NCI-H345 treated with DMSO at 0.1 percent for 48 hours (cell line): ENCODE measurements at regions not wholly inside any gene's neighbourhood (a gene's known extent, or its start where the extent isn't known, plus 50 kb on each side); places are given as distances from the start of the nearest gene placed in this dataset.

Experiments used
- DNase-seq: peaks from one replicate; lab custom pipeline; 2025; ENCODE audit not compliant: unreplicated experiment; lab: John Stamatoyannopoulos, UW

GRCh38 chr14:65278589-65278988 lies 133.9 kb upstream of the FUT8 start:
- DNase-seq = no peak

DNA sequence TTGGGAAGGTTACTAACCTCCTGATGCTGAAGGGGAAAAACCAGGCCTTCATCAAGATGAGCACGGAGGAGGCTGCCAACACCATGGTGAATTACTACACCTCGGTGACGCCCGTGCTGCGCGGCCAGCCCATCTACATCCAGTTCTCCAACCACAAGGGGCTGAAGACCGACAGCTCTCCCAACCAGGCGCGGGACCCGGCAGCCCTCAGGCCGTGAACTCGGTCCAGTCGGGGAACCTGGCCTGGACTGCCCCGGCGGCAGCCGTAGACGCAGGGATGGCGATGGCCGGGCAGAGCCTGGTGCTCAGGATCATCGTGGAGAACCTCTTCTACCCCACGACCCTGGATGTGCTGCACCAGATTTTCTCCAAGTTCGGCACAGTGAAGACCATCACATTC lies 133.0 kb upstream of the FUT8 start:
- no peak for DNase-seq

DNA sequence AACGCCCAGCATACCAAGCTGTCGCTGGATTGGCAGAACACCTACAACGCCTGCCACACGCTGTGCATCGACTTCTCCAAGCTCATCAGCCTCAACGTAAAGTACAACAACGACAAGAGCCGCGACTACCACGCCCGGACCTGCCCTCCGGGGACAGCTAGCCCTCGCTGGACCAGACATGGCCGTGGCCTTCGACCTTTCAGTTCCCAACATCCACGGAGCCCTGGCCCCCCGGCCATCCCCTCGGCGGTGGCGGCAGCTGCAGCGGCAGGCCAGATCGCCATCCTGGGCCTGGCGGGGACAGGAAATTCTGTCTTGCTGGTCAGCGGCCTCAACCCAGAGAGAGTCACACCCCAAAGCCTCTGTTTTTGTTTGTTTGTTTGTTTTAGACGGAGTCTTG lies 132.6 kb upstream of the FUT8 start:
- no peak for DNase-seq

GRCh38 chr14:65280653-65281052 lies 131.9 kb upstream of the FUT8 start:
- no peak for DNase-seq

- DNase-seq = no peak
These were observed 130.3 kb upstream of the FUT8 start for GRCh38 chr14:65281991-65282895.

DNA sequence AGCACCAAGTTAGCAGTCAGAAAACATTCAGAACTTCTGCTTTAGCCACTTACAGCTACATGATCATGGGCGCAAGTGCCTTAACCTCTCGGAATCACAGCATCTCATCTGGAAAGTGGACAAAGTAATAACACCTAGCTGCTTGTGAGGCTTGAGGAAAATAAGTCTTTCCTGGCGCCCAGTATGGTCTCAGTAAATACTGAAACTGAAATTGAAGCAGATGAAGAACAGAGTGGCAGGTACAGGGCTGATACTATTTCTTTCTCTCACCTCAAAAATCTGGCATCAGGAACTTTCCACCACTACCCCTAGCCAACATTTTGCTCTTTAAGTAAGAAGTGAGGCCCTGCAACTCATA lies 129.7 kb upstream of the FUT8 start:
- DNase-seq = no peak

DNA sequence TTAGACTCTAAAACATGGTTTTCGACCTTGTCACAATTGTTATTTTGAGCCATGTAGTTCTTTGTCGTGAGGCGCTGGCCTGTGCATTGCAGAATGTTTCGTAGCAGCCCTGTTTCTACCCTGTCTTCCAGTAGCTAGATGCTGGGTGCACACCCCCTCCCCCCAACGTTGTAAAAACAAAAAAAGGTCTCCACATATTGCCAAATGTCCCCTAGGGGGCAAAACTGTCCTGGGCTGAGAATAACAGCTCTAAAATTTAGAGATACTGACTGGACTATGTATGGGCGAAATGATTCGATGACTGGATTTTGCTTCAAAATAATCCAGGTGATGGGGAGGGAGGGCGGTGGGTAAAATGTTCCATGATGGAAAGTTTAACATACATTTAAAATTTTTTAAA lies 126.1 kb upstream of the FUT8 start:
- DNase-seq = no peak

GRCh38 chr14:65287264-65288131 lies 125.0 kb upstream of the FUT8 start:
- no peak for DNase-seq

DNA sequence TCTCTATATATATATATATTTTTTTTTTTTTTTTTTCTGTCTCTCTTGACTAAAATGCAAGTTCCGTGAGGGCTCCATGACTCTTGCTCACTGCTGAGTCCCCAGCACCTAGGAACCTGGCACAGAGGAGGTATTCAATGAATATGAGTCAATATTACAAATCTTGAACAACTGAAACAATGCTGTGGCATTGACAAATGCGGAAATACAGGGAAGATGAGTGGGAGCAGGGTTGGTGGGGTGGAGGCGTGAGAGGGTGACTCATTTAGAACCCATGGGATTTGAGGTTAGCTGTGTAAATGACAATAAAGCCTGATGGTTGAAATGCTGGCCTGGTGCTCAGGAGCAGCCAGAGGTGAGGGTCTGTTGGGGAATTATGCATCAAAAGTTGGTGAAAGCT lies 121.7 kb upstream of the FUT8 start:
- no peak for DNase-seq

- DNase-seq = no peak
These were observed 121.0 kb upstream of the FUT8 start for GRCh38 chr14:65291531-65291930.

DNA sequence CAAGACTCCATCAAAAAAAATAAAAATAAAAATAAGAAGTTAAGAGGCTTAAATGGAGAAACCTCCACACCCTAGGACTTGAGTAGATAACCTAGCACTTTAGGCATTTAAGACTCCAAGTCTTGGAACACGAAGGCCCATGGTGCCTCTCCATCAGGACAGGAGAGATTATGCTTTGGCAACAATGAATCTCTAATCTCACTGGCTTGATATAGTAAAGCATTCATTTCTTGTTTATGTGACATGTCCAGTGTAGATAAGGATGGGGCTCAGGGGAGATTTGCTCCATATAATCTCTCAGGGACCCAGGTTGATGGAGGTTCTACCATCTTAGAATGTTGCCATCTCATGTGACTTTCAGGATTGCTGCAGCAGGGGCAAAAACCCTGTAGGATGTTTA lies 117.7 kb upstream of the FUT8 start:
- no peak for DNase-seq

DNA sequence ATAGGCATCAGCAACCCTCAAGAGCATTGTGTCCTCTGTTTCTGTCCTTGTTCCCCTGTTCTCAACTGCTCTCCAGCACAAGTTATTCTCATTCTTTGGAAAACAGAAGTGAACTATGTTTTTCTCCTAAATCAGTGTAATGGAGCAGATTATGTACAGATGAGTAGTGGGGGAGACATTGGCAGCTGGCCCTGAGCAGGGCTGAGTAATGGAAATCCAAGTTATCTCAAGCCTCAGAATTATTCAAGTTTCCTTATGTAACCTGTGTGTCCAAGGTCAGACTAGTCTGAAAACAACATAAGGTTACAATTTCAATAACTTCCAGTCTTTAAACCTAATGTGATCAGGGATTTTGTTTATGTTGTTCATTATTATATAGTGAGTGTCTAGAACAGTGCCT lies 116.1 kb upstream of the FUT8 start:
- DNase-seq = no peak

DNA sequence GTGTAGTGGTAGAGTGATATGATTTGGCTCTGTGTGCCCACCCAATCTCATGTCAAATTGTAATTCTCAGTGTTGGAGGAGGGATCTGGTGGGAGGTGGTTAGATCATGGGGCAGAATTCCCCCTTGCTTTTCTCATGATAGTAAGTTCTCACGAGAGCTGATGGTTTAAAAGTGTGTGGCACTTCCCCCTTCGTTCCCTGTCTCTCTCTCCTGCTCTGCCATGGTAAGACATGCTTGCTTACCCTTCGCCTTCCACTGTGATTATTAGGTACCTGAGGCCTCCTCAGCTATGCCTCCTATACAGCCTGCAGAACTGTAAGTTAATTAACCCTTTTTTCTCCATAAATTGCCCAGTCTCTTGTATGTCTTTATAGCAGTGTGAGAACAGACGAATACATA lies 115.7 kb upstream of the FUT8 start:
- no peak for DNase-seq

- DNase-seq = no peak
These were observed 114.8 kb upstream of the FUT8 start for GRCh38 chr14:65297744-65298143.

DNA sequence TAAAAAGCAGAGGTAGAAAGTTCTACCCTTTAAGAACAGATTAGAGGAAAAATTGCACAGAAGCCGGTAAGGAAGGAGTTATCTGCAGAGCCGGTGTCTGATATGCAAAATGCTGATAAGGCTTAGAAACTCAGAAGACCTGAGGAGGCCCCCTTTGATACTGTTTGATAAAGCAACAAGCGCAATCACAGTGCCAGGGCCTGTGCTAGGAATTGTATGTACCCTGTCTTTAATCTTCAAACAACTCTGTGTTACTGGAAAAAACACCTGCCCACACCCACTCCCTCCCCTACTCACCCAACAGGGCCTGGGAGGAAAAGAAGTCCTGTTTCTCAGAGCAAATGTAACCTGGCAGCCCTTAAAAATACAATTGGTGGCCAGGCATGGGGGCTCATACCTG lies 112.7 kb upstream of the FUT8 start:
- no peak for DNase-seq

DNA sequence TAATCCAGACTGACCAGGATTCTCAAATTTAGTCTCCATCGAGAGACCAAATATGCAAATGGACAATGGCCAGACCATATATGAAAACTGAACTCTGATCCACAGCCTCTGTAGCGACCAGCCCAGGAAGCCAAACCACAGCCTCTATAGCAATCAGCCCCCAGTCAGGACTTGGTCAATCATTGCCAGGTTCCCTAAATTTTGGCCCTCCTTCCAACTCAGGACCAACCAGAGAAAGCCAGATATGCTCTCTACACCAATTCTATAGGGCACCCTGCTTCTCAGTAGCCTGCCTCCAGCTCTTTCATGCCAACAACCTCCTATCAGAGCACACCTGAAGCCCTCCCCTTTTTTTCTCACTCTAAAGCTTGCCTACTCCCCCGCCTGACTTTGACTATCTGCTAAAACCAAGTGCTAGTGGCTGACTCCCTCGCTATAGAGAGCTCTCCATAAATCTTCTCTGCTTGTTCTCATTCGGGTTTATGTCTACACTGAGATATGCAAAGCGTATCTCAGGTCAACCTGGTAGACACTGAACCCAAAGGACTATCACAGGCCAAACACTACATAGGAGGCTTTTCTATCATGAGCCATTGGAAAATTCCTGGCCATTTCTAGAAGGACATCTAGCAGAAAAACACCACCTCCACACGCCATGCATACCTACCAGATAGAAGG lies 110.5 kb upstream of the FUT8 start:
- no peak for DNase-seq

DNA sequence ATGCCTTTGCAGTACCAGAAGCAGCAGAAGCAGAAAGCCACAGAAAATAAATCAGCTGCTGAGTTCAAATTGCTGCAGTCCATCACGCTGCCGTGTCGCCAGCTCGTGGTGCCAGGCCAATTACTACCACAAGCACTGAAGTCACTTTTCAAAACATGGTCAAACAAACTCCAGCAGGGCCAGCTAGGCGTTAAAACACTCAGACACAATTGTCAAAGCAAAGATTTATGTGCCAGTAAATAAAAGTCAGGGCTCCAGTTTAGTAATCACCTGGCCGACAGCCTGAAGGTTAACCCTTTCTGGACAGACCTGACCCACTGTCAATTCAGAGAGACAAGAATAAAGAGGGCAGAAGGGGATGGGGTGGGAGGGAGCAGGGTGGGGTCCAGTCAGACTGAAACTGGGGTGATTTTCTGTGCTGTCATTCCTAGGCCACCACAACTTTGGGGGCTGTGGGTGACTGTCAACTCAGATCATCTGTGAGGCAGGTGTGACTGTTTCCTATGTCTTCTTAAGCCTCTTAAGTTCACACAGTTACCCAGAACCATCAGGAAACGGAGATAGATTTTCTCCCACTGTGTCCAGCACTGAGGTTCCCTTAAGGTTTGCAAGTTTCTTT lies 109.8 kb upstream of the FUT8 start:
- peak; percentile 68 for DNase-seq

- DNase-seq = no peak
These were observed 109.2 kb upstream of the FUT8 start for GRCh38 chr14:65303190-65303898.

DNA sequence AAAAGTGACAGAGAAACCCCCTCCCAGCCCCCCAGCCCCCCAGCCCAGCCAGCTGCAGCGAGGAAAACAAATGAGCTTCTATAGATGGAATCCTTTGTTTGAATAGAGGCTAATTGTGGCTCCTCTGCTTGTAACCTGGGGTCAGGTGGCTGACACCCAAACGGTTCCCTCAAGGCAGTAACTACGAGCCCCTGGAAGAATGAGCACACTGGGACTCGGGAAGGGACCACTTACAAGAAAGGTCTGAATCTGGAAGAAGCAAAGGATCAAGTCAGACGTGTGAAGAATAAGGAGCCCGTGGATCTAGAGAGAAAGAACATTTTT lies 108.7 kb upstream of the FUT8 start:
- DNase-seq = no peak

DNA sequence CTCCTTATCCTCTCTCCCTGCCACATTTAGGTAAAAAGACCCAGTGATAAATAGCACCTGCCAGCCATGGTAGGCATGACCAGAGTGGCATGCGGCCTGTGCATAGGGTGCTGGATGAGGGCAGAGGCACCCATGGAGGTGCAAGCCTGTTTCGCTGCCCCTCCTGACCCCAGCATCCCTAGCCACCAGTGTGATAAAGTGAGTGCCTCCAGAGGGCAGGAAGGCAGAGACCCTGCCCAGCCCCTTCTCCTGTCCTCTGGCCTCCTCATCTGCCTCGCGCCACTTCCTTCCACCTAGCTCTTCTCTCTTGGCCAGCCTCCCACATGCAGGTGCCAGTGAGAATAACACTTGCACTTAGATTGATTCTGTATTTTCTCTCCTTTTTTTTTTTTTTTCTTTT lies 108.3 kb upstream of the FUT8 start:
- no peak for DNase-seq

- no peak for DNase-seq
These were observed 107.6 kb upstream of the FUT8 start for GRCh38 chr14:65304963-65305362.
